ENCODE measurements at regions not wholly inside any gene's neighbourhood (a gene's known extent, or its start where the extent isn't known, plus 50 kb on each side); places are given as distances from the start of the nearest gene placed in this dataset.
A peak's percentile ranks its signal among the peaks of the same experiment; 100 is the strongest.
"Not testable (repeated sequence)": the region's sequence is repeated elsewhere in the genome, so short reads cannot be mapped to it uniquely, and the experiment has no call there.

DNA sequence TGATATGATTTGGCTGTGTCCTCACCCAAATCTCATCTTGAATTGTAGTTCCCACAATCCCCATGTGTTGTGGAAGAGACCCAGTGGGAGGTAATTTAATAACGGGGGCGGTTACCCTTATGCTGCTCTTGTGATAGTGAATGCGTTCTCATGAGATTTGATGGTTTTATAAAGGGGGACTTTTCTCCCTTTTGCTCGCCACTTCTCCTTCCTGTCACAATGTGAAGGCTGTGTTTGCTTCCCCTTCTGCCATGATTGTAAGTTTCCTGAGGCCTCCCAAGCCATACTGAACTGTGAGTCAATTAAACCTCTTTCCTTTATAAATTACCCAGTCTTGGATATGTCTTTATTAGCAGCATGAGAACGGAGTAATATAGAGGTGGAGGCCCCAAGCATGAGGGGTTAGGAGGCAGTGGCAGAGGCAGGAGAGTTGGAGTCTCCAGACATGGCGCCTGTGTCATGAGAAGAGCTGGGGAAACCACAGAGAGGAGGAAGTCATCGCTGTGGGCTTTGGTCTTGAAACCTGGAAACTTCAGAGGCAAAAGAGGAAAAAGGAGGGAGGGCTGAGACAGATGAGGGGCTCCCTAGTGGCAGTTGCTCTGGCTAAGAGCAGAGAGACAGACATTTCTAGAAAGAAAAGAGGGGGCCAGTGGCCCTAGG is 107.8 kb upstream of the VEPH1 start:
- DNase-seq = no peak
- intact Hi-C loops (cut with DNase I, micrococcal nuclease) = no loop called here
- no peak for ATAC-seq

DNA sequence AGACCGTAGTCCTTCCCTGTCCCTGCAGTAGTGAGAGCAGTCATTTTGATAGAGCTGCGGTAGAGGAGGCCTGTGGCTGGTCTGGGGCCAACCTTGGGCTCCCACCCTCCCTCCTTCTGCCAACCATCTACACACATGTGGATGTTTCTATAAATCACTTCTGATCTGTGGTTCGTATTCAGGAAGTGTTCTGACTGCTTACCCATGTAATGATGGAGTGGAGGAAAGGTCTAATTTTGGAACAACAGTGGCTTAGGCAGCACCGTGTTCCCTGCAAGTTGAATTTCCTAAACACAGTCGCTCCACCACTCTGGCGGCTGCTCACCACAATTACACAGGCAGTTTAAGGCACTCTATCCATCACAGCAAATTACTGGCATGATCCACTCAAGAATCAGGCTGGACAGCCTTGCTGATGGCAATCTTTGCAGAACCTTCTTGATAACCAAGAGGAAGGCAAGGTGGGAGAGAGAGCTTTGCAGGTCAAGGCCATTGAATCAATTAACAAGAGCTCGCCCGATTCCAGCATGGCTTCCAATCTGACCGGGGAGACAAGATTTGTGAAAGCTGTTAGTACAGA is 104.7 kb upstream of the VEPH1 start:
- DNase-seq (no peak), ATAC-seq (no peak)
- intact Hi-C loops (cut with DNase I, micrococcal nuclease) = no loop called here

DNA sequence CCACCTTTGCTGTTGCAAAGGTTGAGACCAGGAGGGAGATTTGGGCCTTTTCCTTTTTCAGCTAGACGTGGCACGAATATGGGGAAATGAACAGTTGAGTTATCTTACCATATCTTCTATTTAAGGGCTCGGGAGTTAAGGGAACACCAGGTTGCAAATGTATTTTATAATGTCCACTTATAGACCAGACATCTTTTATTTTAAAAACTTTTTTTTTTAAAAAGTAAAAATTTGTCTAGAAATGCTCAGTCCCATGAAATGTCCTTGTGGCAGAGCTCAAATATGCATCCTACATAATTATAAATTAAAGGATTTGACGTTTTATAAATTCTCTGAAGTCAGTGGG is 103.6 kb upstream of the VEPH1 start:
- intact Hi-C loops (cut with DNase I, micrococcal nuclease) = no loop called here

DNA sequence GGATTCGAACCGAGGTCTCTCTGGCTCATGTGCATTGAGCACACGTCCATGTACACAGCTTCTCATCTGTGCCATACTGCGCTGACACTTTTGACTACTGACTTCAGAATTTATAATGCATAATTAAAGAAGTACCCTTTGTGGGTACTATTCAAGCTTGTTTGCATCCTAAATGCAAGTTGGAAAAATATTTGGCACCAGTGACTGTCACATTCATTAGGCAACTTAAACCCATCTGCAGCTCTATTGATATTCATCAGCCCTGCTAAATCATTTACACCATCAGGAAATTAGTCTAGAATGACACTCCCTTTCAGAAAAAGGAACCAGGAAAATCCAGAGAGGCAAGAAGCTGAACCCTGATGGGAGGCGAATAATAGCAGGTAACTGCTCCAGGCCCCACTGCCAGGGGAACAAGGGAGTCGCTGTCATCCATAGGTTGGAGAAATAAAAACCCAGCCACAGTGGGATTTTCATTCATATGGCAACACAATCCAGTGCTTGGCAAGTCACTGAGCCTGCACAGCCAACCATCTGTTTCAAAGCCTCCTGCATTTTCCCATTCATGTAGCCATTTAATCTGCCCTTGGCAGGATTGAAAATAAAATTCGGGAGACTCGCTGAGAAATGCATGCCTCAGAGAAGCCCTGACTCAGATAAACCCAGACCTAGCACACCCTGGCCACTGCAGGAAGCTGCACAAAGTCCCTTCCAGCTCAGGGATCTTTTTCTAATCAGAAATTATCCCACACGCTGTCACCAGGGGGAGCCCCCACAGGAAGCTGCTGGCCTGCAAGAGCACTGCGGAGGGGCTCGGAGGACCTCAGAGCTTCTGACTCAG is 103.0 kb upstream of the VEPH1 start:
- peak; percentile 61 for ATAC-seq
- peak in 1 of 2 donors; percentile 53 for DNase-seq
- intact Hi-C loops (cut with DNase I, micrococcal nuclease) = no loop called here

More for the DNA sequence above, 103.6 kb upstream of the VEPH1 start:
- ATAC-seq = no peak
- DNase-seq = no peak

DNA sequence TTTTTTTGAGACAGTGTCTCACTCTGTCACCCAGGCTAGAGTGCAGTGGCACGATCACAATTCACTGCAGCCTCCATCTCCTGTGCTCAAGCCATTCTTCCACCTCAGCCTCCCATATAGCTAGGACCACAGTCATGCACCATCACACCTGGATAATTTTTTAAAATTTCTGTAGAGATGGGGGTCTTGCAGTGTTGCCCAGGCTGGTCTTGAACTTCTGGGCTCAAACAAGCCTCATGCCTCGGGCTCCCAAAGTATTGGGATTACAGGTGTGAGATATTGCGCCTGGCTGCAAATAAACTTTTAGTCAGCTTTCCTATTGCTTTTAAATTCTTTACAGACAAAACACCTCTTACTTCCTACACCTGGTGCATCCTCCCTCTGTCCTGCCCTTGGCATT is 102.1 kb upstream of the VEPH1 start:
- intact Hi-C loops (cut with DNase I, micrococcal nuclease) = no loop called here
- ATAC-seq (no peak), DNase-seq (no peak)

DNA sequence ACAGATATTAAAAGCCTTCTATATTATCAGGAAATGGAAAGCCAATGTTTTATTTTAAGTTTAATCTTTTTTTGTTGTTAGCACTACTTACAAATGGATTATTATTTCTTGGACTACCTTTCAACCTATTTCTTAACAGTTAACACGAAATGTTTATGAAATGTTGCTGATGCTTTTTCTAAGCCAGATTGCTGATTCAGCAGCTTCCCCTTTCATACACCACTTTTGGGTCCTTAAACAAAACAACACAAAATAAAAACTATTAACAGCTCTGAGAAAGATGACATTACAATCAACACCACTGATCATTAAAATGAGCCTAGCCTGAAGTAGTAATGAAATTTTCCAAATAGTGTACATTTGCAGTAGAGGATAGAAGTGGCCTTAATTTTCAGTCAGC is 99.2 kb upstream of the VEPH1 start:
- ATAC-seq = no peak
- no peak for DNase-seq
- intact Hi-C loops (cut with DNase I, micrococcal nuclease) = no loop called here

DNA sequence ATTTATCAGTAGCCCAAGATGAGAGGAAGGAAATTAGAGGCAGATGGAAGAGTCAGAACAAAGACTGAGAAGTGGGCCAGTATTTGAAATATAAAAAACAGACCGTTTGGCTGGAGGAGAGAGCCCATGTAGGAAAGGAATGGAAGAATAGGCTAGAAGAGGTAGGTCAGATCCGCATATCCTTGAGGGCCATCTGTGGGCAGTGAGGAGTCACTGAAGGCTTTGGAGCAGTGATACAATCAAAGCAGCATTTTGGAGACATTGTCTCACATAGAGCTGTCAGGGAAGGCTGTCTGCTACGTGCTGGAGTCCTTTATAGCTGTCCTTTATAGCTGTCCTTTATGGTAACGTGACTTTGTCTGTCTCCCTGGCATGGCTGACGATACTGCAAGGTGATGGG is 92.0 kb upstream of the VEPH1 start:
- intact Hi-C loops (cut with DNase I, micrococcal nuclease) = no loop called here

DNA sequence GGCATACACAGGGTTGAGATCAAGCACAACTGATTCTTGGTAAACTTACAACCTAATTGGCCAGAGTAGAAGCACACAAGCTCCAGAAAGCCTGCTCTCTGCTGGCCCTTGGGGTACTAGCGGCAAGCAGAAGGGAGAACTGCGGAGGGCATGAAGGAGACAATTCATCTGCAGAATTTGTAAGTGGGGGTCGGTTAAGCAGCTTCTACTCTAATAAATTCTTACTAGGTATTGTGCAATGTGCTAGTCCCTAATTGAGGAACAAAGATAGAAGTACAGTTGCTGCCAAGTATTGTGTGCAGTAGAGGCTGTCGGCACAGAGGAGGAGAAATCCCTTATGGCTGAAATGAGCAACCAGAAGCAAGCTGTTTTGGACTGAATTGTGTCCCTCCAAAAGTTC is 91.2 kb upstream of the VEPH1 start:
- ATAC-seq (no peak), DNase-seq (no peak)
- intact Hi-C loops (cut with DNase I, micrococcal nuclease) = no loop called here

More for the DNA sequence above, 92.0 kb upstream of the VEPH1 start:
- DNase-seq (no peak), ATAC-seq (no peak)

DNA sequence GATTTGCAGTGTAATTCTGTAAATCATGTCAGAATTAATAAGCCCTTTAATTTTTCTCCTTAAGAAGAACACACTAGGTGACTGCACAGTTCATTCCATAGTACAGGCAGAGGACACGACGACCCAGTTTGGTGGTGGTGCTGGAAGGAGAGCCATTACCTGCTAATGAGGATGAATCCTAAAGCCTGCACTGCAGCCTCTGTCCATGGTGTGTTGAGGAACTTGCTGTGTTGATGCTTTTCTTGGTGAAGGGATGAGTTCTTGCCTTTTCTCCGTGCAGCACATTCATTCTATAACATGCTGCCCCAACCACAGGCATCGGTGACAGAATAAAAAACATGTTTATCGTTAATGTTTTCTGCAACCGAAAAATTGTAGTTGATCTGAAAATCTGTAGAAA is 89.6 kb upstream of the VEPH1 start:
- ATAC-seq (no peak), DNase-seq (no peak)
- intact Hi-C loops (cut with DNase I, micrococcal nuclease) = no loop called here

DNA sequence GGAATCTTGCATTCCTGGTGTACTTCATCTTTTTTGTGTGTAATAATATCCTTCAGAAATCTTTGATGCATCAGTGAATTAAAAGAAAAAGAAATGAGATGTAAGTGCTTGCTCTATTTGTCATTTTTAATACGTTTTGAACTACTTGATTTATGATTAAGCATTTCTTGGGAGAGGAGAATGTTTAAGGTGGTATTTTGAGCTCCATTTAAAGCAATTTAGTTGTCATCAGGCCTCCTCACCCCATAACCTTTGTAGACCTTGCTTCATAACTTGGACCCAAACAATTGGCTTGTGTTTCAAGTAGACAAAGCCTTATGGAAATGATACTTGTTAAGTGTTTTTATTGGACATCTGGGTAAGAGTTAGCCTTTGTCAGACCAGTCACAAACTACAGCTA is 87.1 kb upstream of the VEPH1 start:
- ATAC-seq (no peak), DNase-seq (no peak)
- intact Hi-C loops (cut with DNase I, micrococcal nuclease) = no loop called here

DNA sequence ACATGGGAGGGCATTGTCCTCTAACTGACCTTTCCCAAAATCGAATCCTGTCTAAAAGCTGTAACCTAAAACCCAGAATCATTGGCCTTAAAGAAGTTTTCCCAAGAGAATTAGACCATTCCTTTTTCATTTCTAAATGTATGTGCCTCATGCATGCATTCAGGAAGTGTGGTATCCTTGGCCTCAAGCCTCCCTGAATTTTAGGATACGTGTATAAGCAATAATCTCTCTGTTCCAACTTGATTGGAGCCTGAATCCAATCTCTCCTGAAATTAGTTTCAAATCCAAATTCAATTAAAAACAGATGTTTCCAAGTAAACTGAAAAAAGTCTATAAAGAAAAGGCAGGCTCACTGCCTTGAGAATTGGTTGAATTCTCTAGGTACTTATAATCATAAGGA is 86.0 kb upstream of the VEPH1 start:
- ATAC-seq = no peak
- DNase-seq = no peak
- intact Hi-C loops (cut with DNase I, micrococcal nuclease) = no loop called here

DNA sequence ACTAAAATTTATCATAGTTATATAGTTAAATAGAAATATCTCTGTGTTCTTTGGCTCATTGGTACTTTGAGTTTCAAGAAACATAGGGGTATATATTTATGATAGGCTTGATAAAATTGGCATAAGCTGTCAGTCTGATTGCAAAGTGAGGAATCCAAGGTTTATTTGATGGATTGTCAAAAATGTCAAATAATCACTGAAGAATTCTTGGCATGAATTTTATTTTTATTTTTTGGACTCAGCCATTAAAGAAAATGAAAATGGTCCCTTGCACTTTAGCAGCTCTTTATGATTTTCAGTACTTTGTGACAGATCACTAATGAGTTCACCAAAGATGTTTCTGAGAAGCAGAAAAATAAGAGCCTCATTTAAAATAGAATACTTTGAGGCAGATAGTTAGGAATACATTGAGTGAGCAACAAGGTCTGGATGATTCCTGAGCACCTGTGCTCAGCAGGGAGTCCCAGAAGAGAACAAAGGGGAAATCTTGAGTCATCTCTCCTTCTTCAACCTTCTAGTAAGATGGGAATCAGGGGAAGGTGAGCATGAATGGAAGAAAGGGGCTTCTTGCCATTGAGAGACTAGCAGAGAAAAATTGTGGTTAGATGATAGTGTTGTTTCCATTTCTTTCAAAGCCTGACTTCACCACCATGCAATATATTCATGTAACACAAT is 85.3 kb upstream of the VEPH1 start:
- ATAC-seq (no peak), DNase-seq (no peak)
- intact Hi-C loops (cut with DNase I, micrococcal nuclease) = no loop called here

DNA sequence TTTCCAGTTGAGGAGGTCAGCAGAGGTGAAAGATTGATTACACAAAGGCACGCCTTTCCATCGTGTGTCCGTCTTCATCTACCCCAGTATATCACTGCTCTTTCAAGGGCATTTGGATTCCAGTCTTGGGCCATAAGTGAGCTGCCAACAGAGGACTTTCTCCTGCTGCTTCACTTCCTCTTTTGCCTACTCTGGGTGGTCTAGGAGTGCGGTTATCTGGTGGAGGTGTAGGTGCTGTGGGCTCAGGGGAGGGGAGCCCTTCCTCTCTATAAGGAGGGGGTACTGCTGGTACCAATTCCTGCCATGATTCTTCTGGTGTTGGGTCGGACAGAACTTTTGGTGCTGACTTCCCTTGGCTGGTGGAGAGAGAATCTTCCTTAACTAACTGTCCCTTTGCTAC is 83.1 kb upstream of the VEPH1 start:
- no peak for ATAC-seq
- intact Hi-C loops (cut with DNase I, micrococcal nuclease) = no loop called here
- no peak for DNase-seq

DNA sequence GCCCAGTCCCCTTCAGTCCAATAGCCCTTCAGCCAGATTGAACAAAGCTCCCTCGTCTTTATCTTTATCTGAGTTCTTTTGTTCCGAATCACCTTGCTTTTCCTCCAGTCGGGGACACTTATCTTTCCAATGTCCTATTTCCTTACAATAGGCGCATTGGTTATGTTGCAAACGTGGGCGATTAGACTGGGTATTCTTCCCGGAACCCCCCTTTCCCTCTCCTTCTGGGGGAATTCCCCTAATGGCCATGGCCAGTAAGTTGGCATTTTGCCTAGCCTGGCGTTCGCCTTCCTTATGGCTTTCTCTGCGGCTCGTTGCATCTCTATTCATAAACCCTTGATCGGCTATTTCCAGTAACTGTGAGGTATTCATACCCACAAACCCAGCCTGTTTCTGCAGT is 82.2 kb upstream of the VEPH1 start:
- intact Hi-C loops (cut with DNase I, micrococcal nuclease) = no loop called here
- DNase-seq = no peak

DNA sequence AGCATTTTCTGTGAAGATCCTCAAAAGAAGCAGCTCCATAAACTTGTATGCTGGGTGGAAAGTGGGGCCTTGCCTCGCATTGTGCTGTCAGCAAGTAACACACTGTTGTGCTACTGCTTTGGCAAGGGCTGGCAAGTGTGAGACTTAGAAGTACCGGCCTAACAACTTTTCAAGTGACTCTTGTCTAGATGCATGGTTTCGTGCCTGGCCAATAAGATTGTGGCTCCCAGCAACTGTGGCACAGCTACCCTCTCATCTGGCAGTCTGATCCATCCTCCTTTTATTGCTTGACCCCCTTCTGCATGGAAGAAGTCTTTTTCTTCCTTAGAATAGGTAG is 79.4 kb upstream of the VEPH1 start:
- ATAC-seq (no peak), DNase-seq (no peak)
- intact Hi-C loops (cut with DNase I, micrococcal nuclease) = no loop called here

More for the DNA sequence above, 82.2 kb upstream of the VEPH1 start:
- ATAC-seq = no peak

DNA sequence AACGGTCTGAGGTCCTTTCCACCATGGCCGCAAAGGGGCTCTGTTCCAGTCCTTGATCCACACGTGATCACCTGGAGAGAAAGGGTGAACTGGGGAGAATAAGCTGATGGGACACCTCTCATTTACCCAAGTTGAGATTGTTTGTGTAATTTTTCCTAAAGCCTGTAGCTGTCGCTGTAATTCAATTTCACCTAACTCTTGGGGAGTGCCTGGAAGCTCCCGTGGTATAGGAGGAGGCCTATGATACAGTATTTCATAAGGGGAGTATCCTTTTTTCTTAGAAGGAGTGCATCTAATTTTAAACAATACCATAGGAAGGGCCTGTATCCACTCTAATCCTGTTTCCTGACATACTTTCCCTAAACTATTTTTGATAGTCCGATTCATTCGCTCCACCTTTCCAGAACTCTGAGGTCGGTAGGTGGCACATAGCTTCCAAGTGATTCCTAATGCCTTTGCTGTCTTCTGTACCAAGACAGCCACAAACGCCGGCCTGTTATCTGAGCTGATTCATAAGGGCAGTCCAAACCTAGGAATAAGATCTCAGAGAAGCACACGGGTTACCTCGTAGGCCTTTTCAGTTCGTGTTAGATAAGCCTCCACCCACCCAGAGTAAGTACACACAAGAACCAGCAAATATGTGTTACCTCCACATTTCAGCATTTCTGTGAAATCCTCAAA is 78.9 kb upstream of the VEPH1 start:
- DNase-seq; ATAC-seq; intact Hi-C loops (cut with DNase I, micrococcal nuclease): not testable (repeated sequence)

DNA sequence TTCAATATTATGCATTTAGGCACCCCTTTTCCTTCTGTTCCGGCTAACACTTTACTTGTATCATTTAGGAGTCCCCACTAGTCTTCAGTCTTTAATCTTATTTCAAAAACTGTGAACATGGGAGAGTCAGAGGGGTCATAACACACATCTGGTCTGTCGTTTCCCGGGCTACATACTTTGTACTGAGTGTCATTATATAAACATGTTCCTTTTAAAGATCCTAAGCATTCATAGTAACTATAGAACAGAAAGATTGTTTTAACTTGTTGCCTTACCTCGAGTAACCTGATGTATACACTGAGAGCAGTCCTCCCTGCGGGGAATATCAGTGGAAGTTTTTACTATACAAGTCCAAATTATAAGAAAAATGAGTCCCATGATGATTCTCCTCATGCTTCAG is 78.2 kb upstream of the VEPH1 start:
- intact Hi-C loops (cut with DNase I, micrococcal nuclease) = no loop called here
- DNase-seq (no peak), ATAC-seq (no peak)

DNA sequence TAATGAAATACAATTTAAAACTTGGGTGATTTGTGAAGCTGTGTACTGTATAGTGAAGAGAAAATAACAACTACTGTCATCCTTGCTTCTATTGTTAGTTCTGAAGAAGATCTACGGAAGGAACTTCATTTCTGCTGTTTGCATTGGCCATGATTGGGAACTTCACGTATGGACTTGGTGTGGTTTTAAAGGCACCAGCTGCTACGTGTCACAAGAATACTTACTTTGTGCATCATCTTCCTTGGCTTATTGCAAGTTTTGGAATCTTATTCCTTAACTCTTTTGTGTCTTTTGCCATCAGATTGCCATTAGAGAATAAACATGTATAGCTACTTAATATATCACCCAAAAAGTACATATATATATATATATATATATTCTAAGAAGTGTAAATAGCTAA is 75.0 kb upstream of the VEPH1 start:
- intact Hi-C loops (cut with DNase I, micrococcal nuclease) = no loop called here
- DNase-seq = no peak
- no peak for ATAC-seq

DNA sequence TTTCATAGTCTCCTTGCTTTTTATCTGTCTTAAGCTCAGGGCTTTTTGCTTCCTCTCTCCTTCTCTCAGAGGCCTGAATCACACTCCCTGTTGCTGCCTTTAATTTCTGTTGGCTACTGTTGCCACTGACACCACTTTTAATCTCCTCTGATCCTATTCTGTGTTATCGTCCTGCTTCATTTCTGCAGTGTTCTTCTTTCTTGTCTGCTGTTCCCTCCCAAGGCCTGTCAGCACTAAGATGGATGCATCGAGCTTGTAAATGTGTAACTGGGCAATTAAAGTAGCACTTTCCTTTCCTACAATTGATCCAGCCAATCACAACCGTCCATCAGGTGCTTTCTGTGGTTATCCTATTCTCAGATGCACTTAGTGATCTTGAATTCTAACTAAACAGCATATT is 71.3 kb upstream of the VEPH1 start:
- intact Hi-C loops (cut with DNase I, micrococcal nuclease) = no loop called here
- peak; percentile 38 for ATAC-seq
- DNase-seq = no peak

Data from left colon (tissue), 2 donors.